Tibial nerve (tissue), 3 donors: ENCODE measurements at regions not wholly inside any gene's neighbourhood (a gene's known extent, or its start where the extent isn't known, plus 50 kb on each side); places are given as distances from the start of the nearest gene placed in this dataset.

Source experiments
- POLR2A ChIP-seq, 2 donors: fragments of 450-650 bp; IDR thresholded peaks; one replicate each; pipeline ENCODE4 v1.6.1; 2017; ENCODE audit warnings: antibody characterized with exemption in 2 of 2, mild to moderate bottlenecking in 2 of 2, moderate library complexity in 2 of 2
- TF ChIP-seq, protein P1 (sequence below), 5 experiments: fragments of 200-600 bp in 3 of 5; fragments of 450-650 bp in 2 of 5; sonication (generic) in 3 of 5; IDR thresholded peaks; one replicate each; pipeline ENCODE4 v1.5.1; 2016 to 2019; ENCODE audit warnings: antibody characterized with exemption in 5 of 5, mild to moderate bottlenecking in 3 of 5, moderate library complexity in 2 of 5

GRCh38 chr7:22628112-22628511 lies 98.9 kb upstream of the IL6 start:
- TF ChIP-seq, protein P1, sequence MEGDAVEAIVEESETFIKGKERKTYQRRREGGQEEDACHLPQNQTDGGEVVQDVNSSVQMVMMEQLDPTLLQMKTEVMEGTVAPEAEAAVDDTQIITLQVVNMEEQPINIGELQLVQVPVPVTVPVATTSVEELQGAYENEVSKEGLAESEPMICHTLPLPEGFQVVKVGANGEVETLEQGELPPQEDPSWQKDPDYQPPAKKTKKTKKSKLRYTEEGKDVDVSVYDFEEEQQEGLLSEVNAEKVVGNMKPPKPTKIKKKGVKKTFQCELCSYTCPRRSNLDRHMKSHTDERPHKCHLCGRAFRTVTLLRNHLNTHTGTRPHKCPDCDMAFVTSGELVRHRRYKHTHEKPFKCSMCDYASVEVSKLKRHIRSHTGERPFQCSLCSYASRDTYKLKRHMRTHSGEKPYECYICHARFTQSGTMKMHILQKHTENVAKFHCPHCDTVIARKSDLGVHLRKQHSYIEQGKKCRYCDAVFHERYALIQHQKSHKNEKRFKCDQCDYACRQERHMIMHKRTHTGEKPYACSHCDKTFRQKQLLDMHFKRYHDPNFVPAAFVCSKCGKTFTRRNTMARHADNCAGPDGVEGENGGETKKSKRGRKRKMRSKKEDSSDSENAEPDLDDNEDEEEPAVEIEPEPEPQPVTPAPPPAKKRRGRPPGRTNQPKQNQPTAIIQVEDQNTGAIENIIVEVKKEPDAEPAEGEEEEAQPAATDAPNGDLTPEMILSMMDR (IDR thresholded peaks at IDR 0.05), result no peak
- TF ChIP-seq POLR2A (IDR thresholded peaks at IDR 0.05), result no peak
